ENCODE measurements at regions not wholly inside any gene's neighbourhood (a gene's known extent, or its start where the extent isn't known, plus 50 kb on each side); places are given as distances from the start of the nearest gene placed in this dataset.

DNA sequence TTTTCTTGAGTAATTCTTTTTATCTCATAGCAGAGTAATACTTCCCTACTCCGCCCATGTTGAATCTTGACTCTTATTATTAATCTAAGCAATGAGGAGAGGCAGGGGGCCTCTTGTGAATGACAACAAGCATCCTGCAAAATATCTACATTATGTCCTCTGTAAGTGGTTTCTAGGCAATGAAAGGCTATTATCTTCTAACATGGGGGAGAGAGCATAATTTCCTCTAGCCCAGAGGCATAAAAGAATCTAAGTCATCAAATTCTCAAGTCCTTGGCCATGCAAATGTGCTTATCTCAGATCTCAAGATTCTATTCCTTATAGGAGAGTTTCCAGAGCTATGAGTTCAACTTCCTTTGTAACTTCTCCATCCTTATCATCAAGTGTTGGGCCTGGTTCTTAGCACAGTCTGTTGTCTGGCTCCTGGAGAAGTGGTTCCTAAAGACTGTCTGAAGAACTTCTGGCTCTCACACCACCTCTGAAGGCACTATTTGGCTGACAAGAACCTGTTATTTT is 423.1 kb upstream of the INTU start:
- no peaks in the 10 kb centered on the region for H3K9me3 ChIP-seq
- ATAC-seq (ENCODE audit: low FRiP score in 2 of 2) (no peak), DNase-seq (no peak)
- H3K36me3 ChIP-seq: no peaks in the 10 kb centered on the region
- no peaks in the 10 kb centered on the region for H3K27me3 ChIP-seq
- WGBS, 2 donors: 89 to 90% methylated on average over 1 of the region's 1 CpG
- no peak overlapping the region for H3K27ac ChIP-seq
- no peak overlapping the region for H3K4me3 ChIP-seq
- TF ChIP-seq CTCF (IDR thresholded peaks at IDR 0.05) (no peak), POLR2A (IDR thresholded peaks at IDR 0.05) (no peak), POLR2AphosphoS5 (IDR thresholded peaks at IDR 0.05) (no peak), EP300 (IDR thresholded peaks at IDR 0.05) (no peak)
- H3K4me1 ChIP-seq: no peaks in the 10 kb centered on the region

- TF ChIP-seq EP300 (IDR thresholded peaks at IDR 0.05) (no peak), POLR2A (IDR thresholded peaks at IDR 0.05) (no peak), CTCF (IDR thresholded peaks at IDR 0.05) (no peak), POLR2AphosphoS5 (IDR thresholded peaks at IDR 0.05) (no peak)
- WGBS, 2 donors: 41 to 42% methylated on average over 2 of the region's 2 CpGs
- Histone ChIP-seq H3K36me3 (no peaks in the 10 kb centered on the region), H3K27me3 (no peaks in the 10 kb centered on the region), H3K4me3 (no peak overlapping the region), H3K27ac (peak overlapping the region in 1 of 4 donors; percentile 22), H3K4me1 (no peaks in the 10 kb centered on the region), H3K9me3 (no peaks in the 10 kb centered on the region)
- ATAC-seq (ENCODE audit: low FRiP score in 2 of 2): peak in 1 of 2 donors; percentile 76
- no peak for DNase-seq
Measured at GRCh38 chr4:127210893-127211649, 421.7 kb upstream of the INTU start.

DNA sequence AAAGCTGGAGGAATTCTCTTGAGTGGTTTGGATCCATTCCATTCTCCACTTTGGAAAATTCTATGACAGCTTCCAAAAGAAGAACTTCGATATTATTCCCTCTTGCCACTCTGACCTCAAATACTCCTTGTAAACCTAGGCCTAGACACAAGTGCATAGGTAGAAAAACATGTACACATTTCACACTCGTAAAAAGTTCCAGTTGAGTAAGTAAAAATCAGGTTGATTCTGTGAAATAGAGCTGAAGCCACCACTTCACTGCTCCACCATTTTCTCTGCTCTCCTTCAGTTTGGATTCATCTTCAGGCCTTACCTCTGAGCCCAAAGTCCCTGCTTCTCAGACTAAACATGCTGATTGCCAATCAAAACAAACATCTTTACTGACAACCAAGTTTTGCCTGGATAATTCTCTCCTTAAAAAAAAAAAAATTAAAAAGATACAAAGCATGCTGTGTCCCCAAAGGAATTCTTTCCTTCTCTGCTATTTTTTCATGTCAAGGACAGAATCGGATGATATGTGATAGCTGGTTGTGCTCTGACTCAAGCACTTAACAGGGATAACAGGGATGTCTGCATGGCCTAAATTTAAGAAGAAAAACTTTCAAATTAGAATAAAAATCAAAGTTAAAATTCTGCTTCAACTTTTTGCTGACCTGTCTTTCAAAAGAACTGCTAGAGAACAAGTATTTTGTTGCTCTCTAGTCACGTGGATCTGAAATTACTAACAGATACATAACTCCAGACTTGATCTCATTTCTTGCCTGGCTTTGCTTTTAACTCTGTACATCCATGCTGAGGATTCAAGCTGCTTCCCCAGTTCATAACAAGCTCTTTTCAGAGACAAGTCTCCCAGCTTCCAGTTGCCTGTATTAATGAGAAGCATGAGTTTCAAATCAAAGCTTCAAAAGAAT is 420.9 kb upstream of the INTU start:
- TF ChIP-seq POLR2AphosphoS5 (IDR thresholded peaks at IDR 0.05): no peak
- TF ChIP-seq EP300 (IDR thresholded peaks at IDR 0.05): no peak
- TF ChIP-seq CTCF (IDR thresholded peaks at IDR 0.05): no peak
- TF ChIP-seq POLR2A (IDR thresholded peaks at IDR 0.05): no peak
- H3K27ac ChIP-seq: peak overlapping the region in 3 of 4 donors; percentile 26 to 43 (median 39)
- DNase-seq (no peak), ATAC-seq (ENCODE audit: low FRiP score in 2 of 2) (peak in 1 of 2 donors; percentile 16)
- no peaks in the 10 kb centered on the region for H3K36me3 ChIP-seq
- no peak overlapping the region for H3K4me3 ChIP-seq
- whole genome bisulfite sequencing, 2 donors: 52 to 60% methylated on average over 4 of the region's 4 CpGs
- H3K27me3 ChIP-seq: no peaks in the 10 kb centered on the region
- no peaks in the 10 kb centered on the region for H3K4me1 ChIP-seq
- H3K9me3 ChIP-seq: no peaks in the 10 kb centered on the region

DNA sequence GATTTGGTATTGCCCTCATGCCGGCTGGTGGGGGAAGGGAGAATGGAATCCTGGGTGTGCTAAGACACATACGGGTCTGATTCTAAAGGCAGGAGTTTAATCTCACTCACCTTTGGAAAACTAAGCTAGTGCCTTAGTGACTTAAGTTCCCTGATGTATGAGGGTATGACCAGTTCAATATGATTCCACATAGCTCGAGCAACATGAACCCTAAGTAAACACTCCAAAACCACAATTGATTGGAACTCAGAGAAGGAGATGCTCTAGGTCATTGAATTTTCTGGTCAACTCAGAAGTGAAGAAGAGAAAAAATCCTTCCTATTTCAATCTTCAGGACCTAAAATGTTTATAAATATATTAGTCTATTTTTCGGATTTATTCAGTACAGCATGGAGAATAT is 420.1 kb upstream of the INTU start:
- Histone ChIP-seq H3K4me3 (no peak overlapping the region), H3K36me3 (no peaks in the 10 kb centered on the region), H3K27me3 (no peaks in the 10 kb centered on the region), H3K9me3 (no peaks in the 10 kb centered on the region), H3K27ac (peak overlapping the region in 3 of 4 donors; percentile 26 to 43 (median 39)), H3K4me1 (no peaks in the 10 kb centered on the region)
- 67 to 77% methylated on average over 4 of the region's 4 CpGs for WGBS, 2 donors
- ATAC-seq (ENCODE audit: low FRiP score in 2 of 2) (no peak), DNase-seq (no peak)
- TF ChIP-seq POLR2A (IDR thresholded peaks at IDR 0.05) (no peak), EP300 (IDR thresholded peaks at IDR 0.05) (no peak), CTCF (IDR thresholded peaks at IDR 0.05) (no peak), POLR2AphosphoS5 (IDR thresholded peaks at IDR 0.05) (no peak)
